Liver (tissue), 3 donors: ENCODE measurements at regions not wholly inside any gene's neighbourhood (a gene's known extent, or its start where the extent isn't known, plus 50 kb on each side); places are given as distances from the start of the nearest gene placed in this dataset.

Source experiments
- CTCF ChIP-seq: fragments of 150-350 bp; IDR thresholded peaks from 2 replicates; pipeline ENCODE4 v1.5.1; 2017; ENCODE audit warnings: improper control_type of control experiment, low read depth, low read length; ENCODE audit not compliant: missing input control
- FOXA1 ChIP-seq: IDR thresholded peaks from 2 replicates; pipeline ENCODE4 v1.6.1; 2016; ENCODE audit warnings: antibody characterized with exemption
- NR2F2 ChIP-seq: IDR thresholded peaks from 2 replicates; pipeline ENCODE4 v1.6.1; 2016; ENCODE audit warnings: antibody characterized with exemption
- SP1 ChIP-seq: IDR thresholded peaks from 2 replicates; pipeline ENCODE4 v1.6.1; 2018; ENCODE audit warnings: antibody characterized with exemption, mild to moderate bottlenecking
- TAF1 ChIP-seq: conservative IDR thresholded peaks from 2 replicates; pipeline ENCODE4 v1.6.1; 2016; ENCODE audit warnings: antibody characterized with exemption, mild to moderate bottlenecking
- YY1 ChIP-seq: IDR thresholded peaks from 2 replicates; pipeline ENCODE4 v1.6.1; 2016; ENCODE audit warnings: antibody characterized with exemption, mild to moderate bottlenecking
- TF ChIP-seq, protein P1 (sequence below): IDR thresholded peaks from 2 replicates; pipeline ENCODE4 v1.6.1; 2016; ENCODE audit warnings: antibody characterized with exemption
- donor health status: healthy.
- donor health status: healthy.

- no peak for TF ChIP-seq CTCF
- TF ChIP-seq YY1: no peak
- TF ChIP-seq, protein P1, sequence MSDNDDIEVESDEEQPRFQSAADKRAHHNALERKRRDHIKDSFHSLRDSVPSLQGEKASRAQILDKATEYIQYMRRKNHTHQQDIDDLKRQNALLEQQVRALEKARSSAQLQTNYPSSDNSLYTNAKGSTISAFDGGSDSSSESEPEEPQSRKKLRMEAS: no peak
- TF ChIP-seq NR2F2: no peak
- TF ChIP-seq TAF1: no peak
- TF ChIP-seq SP1: no peak
- TF ChIP-seq FOXA1: no peak
These were observed 614.3 kb downstream of the ISL1 start for GRCh38 chr5:51997500-51997899.
